Superior temporal gyrus (tissue), 1 donor: ENCODE measurements at regions not wholly inside any gene's neighbourhood (a gene's known extent, or its start where the extent isn't known, plus 50 kb on each side); places are given as distances from the start of the nearest gene placed in this dataset.

Experiments used
- DNase-seq: peaks from one replicate; pipeline ENCODE4 v3.0.0-alpha.2; 2016; ENCODE audit errors: extremely low spot score

- no peak for DNase-seq
Observed at GRCh38 chr3:66133050-66133757, 87.6 kb upstream of the SLC25A26 start.

DNA sequence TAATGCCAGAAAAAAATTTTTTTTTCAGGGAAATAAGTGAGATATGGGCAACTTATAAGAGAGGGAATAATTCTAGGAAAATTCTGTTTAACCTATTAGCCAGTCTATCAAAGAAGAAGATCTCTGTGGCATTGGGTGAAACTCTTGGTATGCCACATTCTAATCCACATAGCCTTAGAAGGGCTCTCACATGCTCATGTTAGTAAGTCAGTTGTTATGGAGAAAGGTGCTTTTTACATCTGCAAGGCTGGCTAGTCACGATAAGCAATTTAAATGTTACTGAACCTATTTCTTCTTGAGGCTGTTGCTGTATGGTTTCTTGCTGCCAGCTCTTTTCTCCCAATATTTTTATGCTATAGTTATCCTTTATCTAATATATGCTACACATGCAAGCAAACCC, 89.9 kb upstream of the MAGI1 start:
- DNase-seq: no peak

GRCh38 chr3:66121318-66121717, 82.6 kb upstream of the MAGI1 start:
- no peak for DNase-seq

DNA sequence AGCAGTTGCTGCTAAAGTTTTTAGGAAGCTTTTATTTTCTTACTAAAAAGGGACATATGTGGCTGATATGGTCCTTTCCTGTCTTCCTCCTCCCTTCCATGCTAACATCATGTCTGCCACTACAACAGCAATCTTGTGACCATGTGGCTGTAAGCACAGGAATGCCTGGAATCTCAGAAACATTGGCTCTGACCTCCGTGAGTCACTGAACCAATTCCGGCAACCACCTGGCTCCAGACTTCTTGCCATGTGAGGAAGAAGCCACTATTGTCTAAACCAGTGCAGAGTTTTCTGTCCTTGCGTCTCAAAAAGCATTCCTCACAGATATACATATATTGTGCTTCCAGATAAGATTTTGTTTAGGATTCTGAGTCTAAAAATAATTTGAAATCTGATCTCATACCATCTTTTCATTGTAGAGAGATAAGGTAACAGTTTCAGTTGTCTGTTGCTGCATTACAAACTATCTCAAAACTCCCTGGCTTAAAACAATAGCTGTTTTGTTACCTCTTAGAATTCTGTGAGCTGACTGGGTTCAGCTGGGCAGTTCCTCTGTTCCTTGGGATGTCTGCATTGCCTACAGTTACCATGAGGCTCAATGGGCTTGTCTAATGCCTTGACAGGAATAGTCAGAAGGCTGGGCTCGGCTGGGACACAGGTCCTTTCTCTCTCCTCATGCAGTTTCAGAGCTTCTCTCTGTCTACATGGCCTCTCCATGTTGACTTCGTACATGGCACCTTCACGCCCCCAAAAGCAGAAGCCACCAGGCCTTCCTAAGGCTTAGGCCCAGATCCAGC, 77.3 kb upstream of the MAGI1 start:
- no peak for DNase-seq

- no peak for DNase-seq
Observed at GRCh38 chr3:66113542-66113941, 74.8 kb upstream of the MAGI1 start.

DNA sequence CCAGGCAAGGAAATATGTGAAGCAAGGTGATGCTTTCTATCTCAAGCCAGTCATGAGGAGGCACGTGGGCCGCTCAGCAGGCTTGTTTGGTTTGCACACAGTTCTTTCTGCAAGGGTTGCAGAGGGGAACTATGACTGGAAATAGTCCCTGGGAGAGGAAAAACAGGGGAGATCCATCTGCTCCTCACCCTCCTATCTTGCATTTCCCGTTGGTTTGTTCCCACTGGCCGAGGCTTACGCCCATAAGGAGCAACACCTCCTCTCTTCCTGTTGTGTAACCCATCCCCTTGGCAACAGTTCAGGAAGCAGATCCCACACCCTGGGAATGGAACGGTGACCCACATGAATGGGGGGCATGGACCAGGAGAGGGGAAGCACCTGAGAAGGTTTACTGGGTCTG, 72.1 kb upstream of the MAGI1 start:
- DNase-seq: no peak

GRCh38 chr3:66107855-66108254, 69.1 kb upstream of the MAGI1 start:
- DNase-seq: no peak

GRCh38 chr3:66106788-66107187, 68.1 kb upstream of the MAGI1 start:
- no peak for DNase-seq

DNA sequence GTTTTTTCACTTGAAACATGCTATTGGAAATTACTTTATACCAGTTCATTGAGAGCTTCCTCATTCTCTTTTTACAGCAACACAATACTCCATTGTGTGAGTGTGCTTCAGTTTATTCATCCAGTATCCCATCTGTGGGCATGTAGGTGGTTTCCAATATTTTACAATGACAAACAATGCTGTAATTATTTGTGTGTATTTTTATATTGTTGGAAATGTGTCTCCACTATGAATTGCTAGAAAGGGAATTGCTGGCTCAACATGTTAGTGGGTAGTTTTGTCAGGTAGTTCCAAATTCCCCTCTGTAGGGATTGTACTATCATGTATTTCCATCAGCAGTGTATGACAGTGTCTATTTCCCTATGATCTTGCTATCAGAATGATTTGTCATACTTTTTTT, 65.8 kb upstream of the MAGI1 start:
- DNase-seq: no peak

- no peak for DNase-seq
Observed at GRCh38 chr3:66103729-66104128, 65.0 kb upstream of the MAGI1 start.

GRCh38 chr3:66101901-66102300, 63.2 kb upstream of the MAGI1 start:
- DNase-seq: no peak

DNA sequence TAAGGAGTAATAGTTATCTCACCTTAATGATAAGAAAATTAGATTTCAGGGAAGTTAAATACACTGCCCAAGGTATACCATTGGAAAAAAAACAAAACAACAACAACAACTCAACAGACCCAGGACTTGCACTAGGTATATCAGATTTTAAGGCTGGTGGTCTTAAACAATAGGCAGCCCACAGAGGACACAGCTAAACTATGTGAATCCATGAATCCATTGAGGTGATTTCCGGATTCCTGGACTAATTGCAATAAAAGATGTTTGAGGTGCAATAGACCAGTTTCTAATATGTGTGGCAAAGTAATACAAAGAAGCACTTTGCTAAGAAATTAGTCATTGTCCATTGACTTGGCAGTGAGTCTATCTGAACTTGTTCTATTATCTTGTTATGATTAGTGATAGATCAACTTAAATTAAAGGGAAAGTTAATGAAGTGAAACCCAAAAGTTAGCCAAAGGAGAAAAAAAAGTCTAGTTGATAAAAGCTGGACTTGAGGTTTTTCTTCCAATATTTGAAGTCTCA, 60.9 kb upstream of the MAGI1 start:
- DNase-seq: no peak

DNA sequence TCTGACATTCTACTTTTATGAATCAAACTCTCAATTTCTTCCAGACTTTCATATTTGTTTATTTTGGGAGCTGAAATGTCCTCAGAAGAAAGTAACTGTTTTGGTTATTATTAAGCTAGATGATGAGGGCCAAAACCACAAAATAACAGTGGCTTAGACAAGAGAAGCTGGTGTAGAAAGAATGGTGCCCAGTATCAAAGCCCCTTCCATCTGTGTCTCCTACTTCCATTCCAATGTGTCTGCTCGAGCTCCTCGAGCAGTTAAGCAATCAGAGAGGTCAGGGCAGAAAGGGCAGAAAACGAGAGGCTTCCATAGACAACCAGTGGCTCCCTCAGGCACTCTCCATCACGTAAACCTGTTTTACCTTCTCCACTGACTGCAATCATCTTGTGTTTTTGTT, 59.7 kb upstream of the MAGI1 start:
- DNase-seq: no peak

DNA sequence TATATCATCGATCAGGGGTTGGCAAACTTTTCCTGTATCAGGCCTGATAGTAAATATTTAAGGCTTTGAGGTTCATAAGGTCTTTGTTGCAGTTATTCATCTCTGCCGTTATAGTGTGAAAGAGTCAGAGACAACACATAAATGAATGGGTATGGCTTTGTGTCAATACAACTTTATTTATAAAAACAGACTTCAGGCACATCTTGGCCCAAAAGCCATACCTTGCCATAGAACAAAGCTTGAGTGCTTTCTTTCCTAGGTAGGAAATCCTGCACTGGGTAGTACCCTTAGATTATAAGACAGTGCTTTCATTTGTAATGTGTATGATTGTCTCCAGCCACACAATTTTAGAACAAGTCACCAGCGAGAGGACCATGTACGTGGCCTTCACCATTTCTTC, 58.9 kb upstream of the MAGI1 start:
- no peak for DNase-seq

GRCh38 chr3:66095295-66096001, 56.7 kb upstream of the MAGI1 start:
- no peak for DNase-seq

- no peak for DNase-seq
Observed at GRCh38 chr3:66093981-66094380, 55.3 kb upstream of the MAGI1 start.

- no peak for DNase-seq
Observed at GRCh38 chr3:66092175-66092995, 53.7 kb upstream of the MAGI1 start.
